MM.1S (cell line): ENCODE measurements at regions not wholly inside any gene's neighbourhood (a gene's known extent, or its start where the extent isn't known, plus 50 kb on each side); places are given as distances from the start of the nearest gene placed in this dataset.

Experiments used
- DNase-seq: peaks from one replicate; pipeline ENCODE4 v3.0.0-alpha.2; 2015
- H2AFZ ChIP-seq: fragments of 300-600 bp; sonication (generic); 2 replicates; pipeline ENCODE4 v1.6.0; 2016; ENCODE audit warnings: antibody characterized with exemption, low read length
- H3F3A ChIP-seq: fragments of 300-600 bp; sonication (generic); 2 replicates; pipeline ENCODE4 v1.6.1; 2016; ENCODE audit warnings: mild to moderate bottlenecking, antibody characterized with exemption, low read length, moderate library complexity, mixed read lengths; ENCODE audit not compliant: insufficient read depth
- H3K27ac ChIP-seq: fragments of 300-600 bp; sonication (generic); 2 replicates; pipeline ENCODE4 v1.5.1; 2016; ENCODE audit warnings: mild to moderate bottlenecking, low read length
- H3K27me3 ChIP-seq: fragments of 300-600 bp; sonication (generic); replicated peaks from 2 replicates; pipeline ENCODE4 v1.6.0; 2016; ENCODE audit warnings: low read length; ENCODE audit not compliant: insufficient read depth
- H3K36me3 ChIP-seq: fragments of 300-600 bp; sonication (generic); replicated peaks from 2 replicates; pipeline ENCODE4 v1.6.1; 2016; ENCODE audit warnings: mild to moderate bottlenecking, low read length, mixed read lengths; ENCODE audit not compliant: insufficient read depth
- H3K4me1 ChIP-seq: fragments of 300-600 bp; sonication (generic); 2 replicates; pipeline ENCODE4 v1.6.1; 2016; ENCODE audit warnings: low read length, mixed read lengths
- H3K4me2 ChIP-seq: fragments of 300-600 bp; sonication (generic); 2 replicates; pipeline ENCODE4 v1.6.0; 2016; ENCODE audit warnings: low read depth, low read length
- H3K4me3 ChIP-seq: fragments of 300-600 bp; sonication (generic); 2 replicates; pipeline ENCODE4 v1.5.1; 2016; ENCODE audit warnings: low read length, mixed read lengths
- H3K79me2 ChIP-seq: fragments of 300-600 bp; sonication (generic); 2 replicates; pipeline ENCODE4 v1.6.1; 2016; ENCODE audit warnings: mixed run types, low read length, mixed read lengths
- H3K9ac ChIP-seq: fragments of 300-600 bp; sonication (generic); 2 replicates; pipeline ENCODE4 v1.6.1; 2016; ENCODE audit warnings: low read length, mixed read lengths
- H3K9me2 ChIP-seq: fragments of 300-600 bp; sonication (generic); replicated peaks from 2 replicates; pipeline ENCODE4 v1.6.1; 2016; ENCODE audit warnings: mild to moderate bottlenecking, low read length, mixed read lengths; ENCODE audit not compliant: insufficient read depth
- H3K9me3 ChIP-seq: fragments of 300-600 bp; sonication (generic); replicated peaks from 2 replicates; pipeline ENCODE4 v1.6.1; 2016; ENCODE audit warnings: mild to moderate bottlenecking, low read length, mixed read lengths; ENCODE audit not compliant: insufficient read depth
- H4K20me1 ChIP-seq: fragments of 300-600 bp; sonication (generic); 2 replicates; pipeline ENCODE4 v1.6.1; 2016; ENCODE audit warnings: mild to moderate bottlenecking, low read length, moderate library complexity, mixed read lengths; ENCODE audit not compliant: insufficient read depth
- CTCF ChIP-seq: fragments of 300-600 bp; sonication (generic); IDR thresholded peaks from 2 replicates; pipeline ENCODE4 v1.5.1; 2016; ENCODE audit warnings: antibody characterized with exemption, low read length, mixed read lengths
- EZH2 ChIP-seq: fragments of 300-600 bp; sonication (generic); optimal IDR thresholded peaks from 2 replicates; pipeline ENCODE3; 2017; ENCODE audit warnings: low read depth, mild to moderate bottlenecking, antibody characterized with exemption, low read length, mixed read lengths
- EZH2phosphoT487 ChIP-seq: fragments of 300-600 bp; sonication (generic); IDR thresholded peaks from 2 replicates; pipeline ENCODE4 v1.6.1; 2018; ENCODE audit warnings: antibody characterized with exemption, low read length

DNA sequence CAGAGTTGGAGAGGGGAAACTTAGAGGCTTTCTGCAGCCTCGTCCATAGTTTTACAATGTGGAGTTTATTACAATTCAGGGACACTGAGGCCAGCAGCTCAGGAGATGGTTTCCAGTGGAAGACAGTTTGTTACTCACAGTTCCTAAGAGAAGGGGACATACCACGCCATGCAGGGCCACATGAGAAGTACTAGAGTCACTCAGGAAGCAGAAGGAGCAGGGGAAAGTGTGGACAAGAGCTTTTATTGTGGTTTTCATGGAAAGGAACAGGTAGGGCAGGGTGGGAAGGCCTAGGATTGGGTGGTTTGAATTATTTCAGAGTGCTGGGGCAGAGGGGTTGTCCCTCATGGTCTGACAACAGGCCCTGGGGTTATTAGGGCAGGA, 292.1 kb upstream of the IGFBP3 start:
- no peaks in the 10 kb centered on the region for H3K27me3 ChIP-seq
- peaks cover 6% of the 10 kb centered on the region for H3K4me1 ChIP-seq
- no peak for TF ChIP-seq EZH2
- TF ChIP-seq CTCF, result no peak
- TF ChIP-seq EZH2phosphoT487, result no peak
- no peak for DNase-seq
- no peak overlapping the region for H2AFZ ChIP-seq
- no peak overlapping the region for H3K4me3 ChIP-seq
- H3K79me2 ChIP-seq, result no peaks in the 10 kb centered on the region
- no peaks in the 10 kb centered on the region for H3K9me3 ChIP-seq
- no peak overlapping the region for H3K27ac ChIP-seq
- no peaks in the 10 kb centered on the region for H3F3A ChIP-seq
- H3K9ac ChIP-seq, result no peak overlapping the region
- no peaks in the 10 kb centered on the region for H4K20me1 ChIP-seq
- H3K36me3 ChIP-seq, result no peaks in the 10 kb centered on the region
- no peaks in the 10 kb centered on the region for H3K9me2 ChIP-seq
- H3K4me2 ChIP-seq, result no peak overlapping the region

DNA sequence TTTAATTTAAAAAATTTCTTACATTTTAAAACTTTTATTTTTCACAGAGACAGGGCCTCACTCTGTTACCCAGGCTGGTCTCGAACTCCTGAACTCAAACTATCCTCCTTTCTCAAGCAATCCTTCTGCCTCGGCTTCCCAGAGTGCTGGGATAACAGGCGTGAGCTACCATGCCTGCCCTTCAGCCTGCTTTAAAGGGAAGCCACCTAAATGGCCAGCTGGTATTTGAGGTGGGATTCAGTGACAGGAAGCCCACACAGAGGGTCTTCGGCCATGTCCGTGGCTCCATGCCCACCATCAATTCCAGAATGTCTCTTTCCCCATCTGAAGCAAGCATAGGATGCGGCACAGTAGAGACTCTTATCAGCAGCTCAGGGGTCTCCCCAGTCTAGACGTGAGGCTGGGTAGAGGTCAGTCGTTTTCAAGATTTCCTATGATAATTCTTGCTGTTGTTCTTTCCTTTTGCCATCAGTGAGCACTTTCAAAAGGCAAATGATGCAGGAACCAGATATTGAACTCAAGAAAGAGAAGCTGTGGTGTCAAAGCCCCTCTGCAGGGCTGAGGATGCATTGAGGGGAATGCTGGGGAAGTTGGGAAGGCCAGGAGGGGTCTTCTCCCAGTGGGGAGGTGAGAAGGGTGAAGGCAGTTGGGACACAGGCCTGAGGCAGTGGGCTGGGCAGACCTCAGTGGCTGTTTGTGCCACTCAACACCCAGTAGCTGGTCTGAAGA, 291.5 kb upstream of the IGFBP3 start:
- Histone ChIP-seq H3K27me3 (no peaks in the 10 kb centered on the region), H2AFZ (no peak overlapping the region), H3K9me3 (no peaks in the 10 kb centered on the region), H3K79me2 (no peaks in the 10 kb centered on the region), H3K4me3 (no peak overlapping the region), H3K27ac (no peak overlapping the region), H3K36me3 (no peaks in the 10 kb centered on the region), H3K9ac (no peak overlapping the region), H3F3A (no peaks in the 10 kb centered on the region), H3K4me2 (no peak overlapping the region), H4K20me1 (no peaks in the 10 kb centered on the region), H3K9me2 (no peaks in the 10 kb centered on the region), H3K4me1 (peaks cover 11% of the 10 kb centered on the region)
- no peak for DNase-seq
- TF ChIP-seq EZH2phosphoT487, result no peak
- TF ChIP-seq EZH2, result no peak
- TF ChIP-seq CTCF, result no peak

GRCh38 chr7:46210467-46210866, 289.4 kb upstream of the IGFBP3 start:
- Histone ChIP-seq H3K27me3 (no peaks in the 10 kb centered on the region), H3K4me2 (no peak overlapping the region), H3K27ac (no peak overlapping the region), H3K4me1 (peaks cover 27% of the 10 kb centered on the region), H3K9me3 (no peaks in the 10 kb centered on the region), H4K20me1 (no peaks in the 10 kb centered on the region), H2AFZ (no peak overlapping the region), H3F3A (no peaks in the 10 kb centered on the region), H3K79me2 (no peaks in the 10 kb centered on the region), H3K9ac (no peak overlapping the region), H3K36me3 (no peaks in the 10 kb centered on the region), H3K4me3 (no peak overlapping the region), H3K9me2 (no peaks in the 10 kb centered on the region)
- DNase-seq, result no peak
- TF ChIP-seq CTCF (no peak), EZH2phosphoT487 (no peak), EZH2 (no peak)
